Thyroid gland (tissue), 4 donors: ENCODE measurements at regions not wholly inside any gene's neighbourhood (a gene's known extent, or its start where the extent isn't known, plus 50 kb on each side); places are given as distances from the start of the nearest gene placed in this dataset.

Experiments
- DNase-seq, 2 donors: peaks; one replicate each; pipeline ENCODE4 v3.0.0-alpha.2; 2019
- H3K27ac ChIP-seq, 3 donors: fragments of 200-600 bp; sonication (generic); 1 replicate in 2 of 3; 2 replicates in 1 of 3; pipeline ENCODE4 v1.5.1; 2016 to 2019; ENCODE audit warnings: mild to moderate bottlenecking in 1 of 3, moderate library complexity in 1 of 3
- H3K27me3 ChIP-seq: fragments of 200-600 bp; sonication (generic); one replicate; pipeline ENCODE4 v1.5.1; 2019
- H3K36me3 ChIP-seq, 2 donors: fragments of 200-600 bp; sonication (generic); one replicate each; pipeline ENCODE4 v1.5.1; 2016 to 2019
- H3K4me1 ChIP-seq, 2 donors: fragments of 200-600 bp; sonication (generic); one replicate each; pipeline ENCODE4 v1.5.1; 2017 to 2019
- H3K4me3 ChIP-seq, 3 donors: fragments of 200-600 bp; sonication (generic); replicated peaks in 1 of 3; 1 replicate in 2 of 3; 2 replicates in 1 of 3; pipeline ENCODE4 v1.5.1; 2016; ENCODE audit warnings: mild to moderate bottlenecking in 1 of 3
- H3K9me3 ChIP-seq: fragments of 200-600 bp; sonication (generic); one replicate; pipeline ENCODE4 v1.5.1; 2017
- POLR2A ChIP-seq, 2 donors: fragments of 450-650 bp; IDR thresholded peaks; one replicate each; pipeline ENCODE4 v1.6.1; 2017; ENCODE audit warnings: antibody characterized with exemption in 2 of 2, mild to moderate bottlenecking in 2 of 2, moderate library complexity in 1 of 2
- WGBS, 2 donors: methylation state at CpG; one replicate each; pipeline ENCODE4 v1.1.5; 2017; 5-methylcytosine and 5-hydroxymethylcytosine counted together
- intact Hi-C: fragments of 100-400 bp; cut with DNase I; formaldehyde crosslinking; loops from one replicate; pipeline ENCODE4 v1.15.1; 2023
- TF ChIP-seq, protein P1 (sequence below), 6 experiments: fragments of 200-600 bp in 3 of 6; fragments of 450-650 bp in 3 of 6; sonication (generic) in 3 of 6; IDR thresholded peaks; one replicate each; pipeline ENCODE4 v1.5.1; 2016 to 2019; ENCODE audit warnings: antibody characterized with exemption in 6 of 6, mild to moderate bottlenecking in 2 of 6, inconsistent platforms in 1 of 6, moderate library complexity in 1 of 6

DNA sequence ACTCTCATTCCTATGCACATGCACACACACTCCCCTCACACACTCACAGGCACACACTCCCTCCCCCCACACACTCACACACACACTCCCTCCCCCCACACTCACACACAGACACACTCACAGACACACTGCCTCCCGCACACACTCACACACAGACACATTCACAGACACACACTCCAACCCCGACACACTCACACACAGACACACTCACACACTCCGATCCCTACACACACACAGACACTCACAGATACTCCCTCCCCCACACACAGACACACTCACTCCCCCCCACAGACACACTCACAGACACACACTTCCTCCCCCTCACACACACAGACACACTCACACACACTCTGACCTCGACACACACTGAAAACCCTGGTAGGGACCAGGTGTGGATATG lies 176.2 kb downstream of the TFAP2C start:
- peaks cover 0 to 12% of the 10 kb centered on the region in 2 donors for H3K4me1 ChIP-seq
- intact Hi-C loops = no loop called here
- TF ChIP-seq, protein P1, sequence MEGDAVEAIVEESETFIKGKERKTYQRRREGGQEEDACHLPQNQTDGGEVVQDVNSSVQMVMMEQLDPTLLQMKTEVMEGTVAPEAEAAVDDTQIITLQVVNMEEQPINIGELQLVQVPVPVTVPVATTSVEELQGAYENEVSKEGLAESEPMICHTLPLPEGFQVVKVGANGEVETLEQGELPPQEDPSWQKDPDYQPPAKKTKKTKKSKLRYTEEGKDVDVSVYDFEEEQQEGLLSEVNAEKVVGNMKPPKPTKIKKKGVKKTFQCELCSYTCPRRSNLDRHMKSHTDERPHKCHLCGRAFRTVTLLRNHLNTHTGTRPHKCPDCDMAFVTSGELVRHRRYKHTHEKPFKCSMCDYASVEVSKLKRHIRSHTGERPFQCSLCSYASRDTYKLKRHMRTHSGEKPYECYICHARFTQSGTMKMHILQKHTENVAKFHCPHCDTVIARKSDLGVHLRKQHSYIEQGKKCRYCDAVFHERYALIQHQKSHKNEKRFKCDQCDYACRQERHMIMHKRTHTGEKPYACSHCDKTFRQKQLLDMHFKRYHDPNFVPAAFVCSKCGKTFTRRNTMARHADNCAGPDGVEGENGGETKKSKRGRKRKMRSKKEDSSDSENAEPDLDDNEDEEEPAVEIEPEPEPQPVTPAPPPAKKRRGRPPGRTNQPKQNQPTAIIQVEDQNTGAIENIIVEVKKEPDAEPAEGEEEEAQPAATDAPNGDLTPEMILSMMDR (IDR thresholded peaks at IDR 0.05) = no peak
- no peak for TF ChIP-seq POLR2A (IDR thresholded peaks at IDR 0.05)
- H3K9me3 ChIP-seq = no peaks in the 10 kb centered on the region
- no peak overlapping the region for H3K4me3 ChIP-seq
- no peaks in the 10 kb centered on the region for H3K27me3 ChIP-seq
- no peak overlapping the region for H3K27ac ChIP-seq
- 70 to 85% methylated on average over 4 of the region's 4 CpGs for WGBS, 2 donors
- H3K36me3 ChIP-seq = no peaks in the 10 kb centered on the region
- DNase-seq = no peak

DNA sequence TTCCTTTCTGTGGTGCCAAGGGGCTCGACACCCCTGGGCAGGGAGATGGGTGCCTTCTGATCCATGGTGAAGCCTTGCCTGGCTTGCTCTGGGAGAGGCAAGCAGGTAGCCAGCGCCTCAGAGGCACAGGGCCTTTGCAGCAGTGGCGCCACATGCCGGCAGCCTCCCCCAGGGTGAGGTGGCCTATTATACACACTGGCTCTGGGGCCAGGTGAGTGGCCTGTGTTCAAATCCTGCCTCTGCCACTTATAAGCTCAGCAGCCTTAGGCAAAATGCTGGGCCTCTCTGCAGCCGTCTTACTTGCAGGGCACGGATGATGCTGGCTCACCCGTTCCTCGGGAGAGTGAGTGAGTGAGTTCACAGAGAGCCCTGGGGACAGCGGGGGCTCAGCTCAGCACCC lies 176.9 kb downstream of the TFAP2C start:
- intact Hi-C loops = no loop called here
- Histone ChIP-seq H3K36me3 (no peaks in the 10 kb centered on the region), H3K4me1 (peaks cover 0 to 12% of the 10 kb centered on the region in 2 donors), H3K27ac (no peak overlapping the region), H3K9me3 (no peaks in the 10 kb centered on the region), H3K27me3 (no peaks in the 10 kb centered on the region), H3K4me3 (no peak overlapping the region)
- 77 to 95% methylated on average over 5 to 8 of the region's 9 CpGs for WGBS, 2 donors
- TF ChIP-seq, protein P1 (IDR thresholded peaks at IDR 0.05) = no peak
- TF ChIP-seq POLR2A (IDR thresholded peaks at IDR 0.05) = no peak
- DNase-seq = no peak

GRCh38 chr20:56806952-56807517 lies 177.9 kb downstream of the TFAP2C start:
- intact Hi-C loops = no loop called here
- Histone ChIP-seq H3K27me3 (no peaks in the 10 kb centered on the region), H3K27ac (no peak overlapping the region), H3K36me3 (no peaks in the 10 kb centered on the region), H3K9me3 (no peaks in the 10 kb centered on the region), H3K4me1 (peaks cover 0 to 6% of the 10 kb centered on the region in 2 donors), H3K4me3 (no peak overlapping the region)
- TF ChIP-seq, protein P1 (IDR thresholded peaks at IDR 0.05) = no peak
- no peak for TF ChIP-seq POLR2A (IDR thresholded peaks at IDR 0.05)
- DNase-seq = no peak
- WGBS, 2 donors = 42 to 50% methylated on average over 9 to 18 of the region's 18 CpGs

DNA sequence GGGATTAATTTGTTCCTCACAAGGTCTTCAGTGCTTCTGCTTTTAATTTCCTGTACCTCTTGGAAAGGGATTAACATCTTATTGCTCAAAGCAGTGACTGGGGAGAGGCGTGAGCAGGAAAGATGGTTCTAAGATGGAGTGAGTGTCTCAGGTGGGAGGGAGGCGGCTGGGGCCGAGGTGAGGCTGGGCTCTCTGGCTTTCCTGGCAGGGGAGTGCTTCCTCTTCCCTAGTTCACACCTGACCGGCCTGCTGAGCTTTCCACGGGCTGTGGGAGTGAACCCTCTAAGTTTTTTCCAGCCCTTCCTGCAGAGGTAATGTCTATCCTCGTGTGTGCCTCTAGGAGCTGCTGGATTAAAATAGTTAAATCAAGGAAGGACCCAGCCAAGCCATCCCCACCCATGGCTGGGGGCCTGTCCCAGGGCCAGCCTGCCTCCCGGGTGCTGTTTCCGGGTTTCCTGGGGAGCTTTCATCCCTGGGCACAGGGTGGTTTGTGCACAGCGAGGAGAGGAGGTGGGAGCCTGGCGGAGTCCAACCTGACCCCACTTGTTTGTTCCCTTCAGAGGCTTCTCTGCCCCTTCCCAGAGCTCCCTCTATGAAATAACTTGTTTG lies 179.1 kb downstream of the TFAP2C start:
- Histone ChIP-seq H3K27ac (no peak overlapping the region), H3K27me3 (no peaks in the 10 kb centered on the region), H3K9me3 (no peaks in the 10 kb centered on the region), H3K4me3 (no peak overlapping the region), H3K4me1 (no peaks in the 10 kb centered on the region), H3K36me3 (no peaks in the 10 kb centered on the region)
- TF ChIP-seq, protein P1 (IDR thresholded peaks at IDR 0.05) = no peak
- TF ChIP-seq POLR2A (IDR thresholded peaks at IDR 0.05) = no peak
- DNase-seq = no peak
- WGBS, 2 donors = 50 to 52% methylated on average over 9 to 10 of the region's 10 CpGs
- intact Hi-C loops = no loop called here

DNA sequence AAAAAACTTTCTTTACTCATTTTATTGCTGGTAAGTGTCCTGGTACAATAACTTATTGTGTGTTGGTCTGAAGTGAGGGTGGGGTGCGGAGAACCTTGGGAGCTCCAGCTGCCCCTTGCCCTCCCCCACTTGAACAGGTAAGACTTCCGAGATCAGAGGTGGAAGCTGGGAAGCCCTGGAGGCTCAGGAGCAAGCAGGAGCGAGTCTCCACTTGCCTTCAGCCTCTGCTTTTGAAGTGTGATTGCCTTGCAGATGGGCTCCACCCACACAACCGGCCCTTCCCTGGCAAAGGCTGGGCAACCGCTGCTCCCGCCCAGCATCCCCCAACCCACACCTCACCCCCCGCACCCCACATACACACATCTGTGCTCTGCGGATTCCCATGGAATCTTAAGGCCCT lies 179.6 kb downstream of the TFAP2C start:
- Histone ChIP-seq H3K4me1 (no peaks in the 10 kb centered on the region), H3K9me3 (no peaks in the 10 kb centered on the region), H3K36me3 (no peaks in the 10 kb centered on the region), H3K27ac (no peak overlapping the region), H3K4me3 (no peak overlapping the region), H3K27me3 (no peaks in the 10 kb centered on the region)
- TF ChIP-seq, protein P1 (IDR thresholded peaks at IDR 0.05) = no peak
- no peak for TF ChIP-seq POLR2A (IDR thresholded peaks at IDR 0.05)
- WGBS, 2 donors = 64 to 67% methylated on average over 6 to 8 of the region's 8 CpGs
- DNase-seq = no peak
- intact Hi-C loops = no loop called here
